ENCODE measurements at regions not wholly inside any gene's neighbourhood (a gene's known extent, or its start where the extent isn't known, plus 50 kb on each side); places are given as distances from the start of the nearest gene placed in this dataset.

- TF ChIP-seq POLR2A (IDR thresholded peaks at IDR 0.05), result no peak
- TF ChIP-seq CTCF (IDR thresholded peaks at IDR 0.05), result no peak
Observed at GRCh38 chr4:20194123-20195013, 57.3 kb upstream of the SLIT2 start.
